Liver (tissue), 8 donors: ENCODE measurements at regions not wholly inside any gene's neighbourhood (a gene's known extent, or its start where the extent isn't known, plus 50 kb on each side); places are given as distances from the start of the nearest gene placed in this dataset.

Experiments used
- DNase-seq: peaks from one replicate; pipeline ENCODE4 v3.0.0-alpha.2; 2017; ENCODE audit warnings: low spot score
- H3K27ac ChIP-seq, 2 donors: one replicate each; pipeline ENCODE4 v1.7.0; 2013; ENCODE audit warnings: inconsistent platforms in 2 of 2, low read length in 2 of 2, control low read depth in 1 of 2, low read depth in 1 of 2, mild to moderate bottlenecking in 1 of 2
- H3K27me3 ChIP-seq, 4 donors: one replicate each; pipeline versions ENCODE4 v1.6.1 to v1.7.0; 2013; ENCODE audit warnings: low read length in 3 of 4, inconsistent platforms in 1 of 4, mild to moderate bottlenecking in 1 of 4, moderate library complexity in 1 of 4; ENCODE audit not compliant: control insufficient read depth in 4 of 4, insufficient read depth in 4 of 4
- H3K36me3 ChIP-seq, 4 donors: one replicate each; pipeline versions ENCODE4 v1.6.1 to v1.7.0; 2013; ENCODE audit warnings: low read length in 3 of 4, mild to moderate bottlenecking in 3 of 4, low read depth in 1 of 4, moderate library complexity in 1 of 4; ENCODE audit not compliant: control insufficient read depth in 4 of 4, insufficient read depth in 3 of 4
- H3K4me1 ChIP-seq, 4 donors: one replicate each; pipeline versions ENCODE4 v1.6.1 to v1.7.0; 2013; ENCODE audit warnings: low read length in 3 of 4, mild to moderate bottlenecking in 3 of 4, moderate library complexity in 1 of 4; ENCODE audit not compliant: control insufficient read depth in 4 of 4, insufficient read depth in 4 of 4
- H3K4me3 ChIP-seq, 3 donors: one replicate each; pipeline versions ENCODE4 v1.6.1 to v1.7.0; 2013; ENCODE audit warnings: low read length in 3 of 3, control low read depth in 1 of 3, low read depth in 1 of 3, mild to moderate bottlenecking in 1 of 3
- H3K9ac ChIP-seq, 2 donors: one replicate each; pipeline ENCODE4 v1.7.0; 2013; ENCODE audit warnings: low read length in 2 of 2, mild to moderate bottlenecking in 2 of 2, moderate library complexity in 2 of 2, control low read depth in 1 of 2, low read depth in 1 of 2
- H3K9me3 ChIP-seq, 4 donors: one replicate each; pipeline versions ENCODE4 v1.6.1 to v1.7.0; 2013; ENCODE audit warnings: low read length in 3 of 4; ENCODE audit not compliant: control insufficient read depth in 4 of 4
- ATF3 ChIP-seq: IDR thresholded peaks from 2 replicates; pipeline ENCODE4 v1.6.1; 2016; ENCODE audit warnings: antibody characterized with exemption
- CTCF ChIP-seq: fragments of 150-350 bp; IDR thresholded peaks from 2 replicates; pipeline ENCODE4 v1.5.1; 2017; ENCODE audit warnings: improper control_type of control experiment, low read depth, low read length; ENCODE audit not compliant: missing input control
- EGR1 ChIP-seq, 2 donors: IDR thresholded peaks; 2 replicates each; pipeline ENCODE4 v1.6.1; 2016 to 2018; ENCODE audit warnings: antibody characterized with exemption in 2 of 2, low read depth in 2 of 2
- FOXA2 ChIP-seq: IDR thresholded peaks from 2 replicates; pipeline ENCODE4 v1.6.1; 2016; ENCODE audit warnings: antibody characterized with exemption
- GABPA ChIP-seq, 2 donors: IDR thresholded peaks in 1 of 2; conservative IDR thresholded peaks in 1 of 2; 2 replicates each; pipeline ENCODE4 v1.6.1; 2016; ENCODE audit warnings: antibody characterized with exemption in 2 of 2, mild to moderate bottlenecking in 1 of 2, moderate library complexity in 1 of 2
- HNF4A ChIP-seq, 2 donors: conservative IDR thresholded peaks; 2 replicates each; pipeline ENCODE4 v1.6.1; 2016; ENCODE audit warnings: antibody characterized with exemption in 2 of 2, mild to moderate bottlenecking in 2 of 2
- HNF4G ChIP-seq: IDR thresholded peaks from 2 replicates; pipeline ENCODE4 v1.6.1; 2016; ENCODE audit warnings: antibody characterized with exemption
- JUND ChIP-seq, 2 donors: IDR thresholded peaks; 2 replicates each; pipeline ENCODE4 v1.6.1; 2016; ENCODE audit warnings: antibody characterized with exemption in 2 of 2
- NR2F2 ChIP-seq: IDR thresholded peaks from 2 replicates; pipeline ENCODE4 v1.6.1; 2016; ENCODE audit warnings: antibody characterized with exemption
- RAD21 ChIP-seq, 2 donors: IDR thresholded peaks; 2 replicates each; pipeline ENCODE4 v1.6.1; 2016; ENCODE audit warnings: antibody characterized with exemption in 2 of 2, mild to moderate bottlenecking in 2 of 2
- SP1 ChIP-seq: IDR thresholded peaks from 2 replicates; pipeline ENCODE4 v1.6.1; 2018; ENCODE audit warnings: antibody characterized with exemption, mild to moderate bottlenecking
- TAF1 ChIP-seq: conservative IDR thresholded peaks from 2 replicates; pipeline ENCODE4 v1.6.1; 2016; ENCODE audit warnings: antibody characterized with exemption, mild to moderate bottlenecking
- ZBTB33 ChIP-seq: IDR thresholded peaks from 2 replicates; pipeline ENCODE4 v1.6.1; 2016; ENCODE audit warnings: antibody characterized with exemption
- WGBS: extraction: QIAGEN DNeasy Blood & Tissue Kit; methylation state at CpG from one replicate; pipeline ENCODE4 v1.1.7; 2013; 5-methylcytosine and 5-hydroxymethylcytosine counted together
- donor health status: healthy.
- donor health status: healthy.
- donor health status: healthy.
- donor health status: healthy.
- donor health status: healthy.

- WGBS, result 80% methylated on average over 24 of the region's 24 CpGs
- no peak for DNase-seq
- TF ChIP-seq SP1 (no peak), JUND (IDR thresholded peaks at IDR 0.05) (no peak), TAF1 (no peak), RAD21 (IDR thresholded peaks at IDR 0.05) (no peak), ATF3 (no peak), NR2F2 (no peak), CTCF (no peak), ZBTB33 (no peak), FOXA2 (no peak), GABPA (IDR thresholded peaks at IDR 0.05 in 1 of 2, conservative IDR thresholded peaks at IDR 0.05 in 1 of 2) (no peak), HNF4A (conservative IDR thresholded peaks at IDR 0.05) (no peak), HNF4G (no peak)
- no peak overlapping the region for H3K4me3 ChIP-seq
- H3K9me3 ChIP-seq, result no peaks in the 10 kb centered on the region
- no peaks in the 10 kb centered on the region for H3K4me1 ChIP-seq
- H3K27me3 ChIP-seq, result no peaks in the 10 kb centered on the region
- H3K9ac ChIP-seq, result no peak overlapping the region
- H3K36me3 ChIP-seq, result no peaks in the 10 kb centered on the region
- H3K27ac ChIP-seq, result no peak overlapping the region
Observed at GRCh38 chr22:49151256-49152126, 676.2 kb downstream of the BRD1 start.

GRCh38 chr22:49150801-49151221, 676.9 kb downstream of the BRD1 start:
- H3K36me3 ChIP-seq, result no peaks in the 10 kb centered on the region
- no peak for DNase-seq
- no peak for TF ChIP-seq RAD21 (IDR thresholded peaks at IDR 0.05)
- no peak for TF ChIP-seq EGR1 (IDR thresholded peaks at IDR 0.05; ENCODE audit: low read depth in 2 of 2)
- TF ChIP-seq TAF1, result no peak
- H3K9me3 ChIP-seq, result no peaks in the 10 kb centered on the region
- WGBS, result 91% methylated on average over 18 of the region's 18 CpGs
- H3K27ac ChIP-seq, result no peak overlapping the region
- no peak overlapping the region for H3K4me3 ChIP-seq
- no peaks in the 10 kb centered on the region for H3K27me3 ChIP-seq
- H3K4me1 ChIP-seq, result no peaks in the 10 kb centered on the region
- H3K9ac ChIP-seq, result no peak overlapping the region
